ENCODE measurements at regions not wholly inside any gene's neighbourhood (a gene's known extent, or its start where the extent isn't known, plus 50 kb on each side); places are given as distances from the start of the nearest gene placed in this dataset.

DNA sequence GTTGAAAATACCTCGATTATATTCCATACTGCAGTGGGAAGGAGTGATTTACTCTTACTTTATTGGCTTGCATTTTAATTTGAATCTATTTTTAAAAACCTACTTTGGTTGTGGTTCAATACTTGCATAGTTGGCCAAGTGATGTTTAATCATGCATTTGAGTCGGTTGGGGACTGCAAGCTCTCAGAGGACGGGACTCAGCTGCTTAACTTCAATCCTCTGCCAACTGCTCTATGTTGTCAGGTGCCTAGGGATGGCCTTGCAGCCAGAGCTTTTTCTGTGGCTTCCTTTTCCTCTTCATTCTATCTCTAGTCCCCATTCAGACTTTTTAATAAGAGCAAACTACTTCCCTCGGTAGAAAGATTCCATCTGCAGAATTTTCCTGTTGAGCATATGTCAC lies 53.4 kb upstream of the KRR1 start:
- TF ChIP-seq ARNT (IDR thresholded peaks at IDR 0.05) (no peak), SP1 (IDR thresholded peaks at IDR 0.05) (no peak), PKNOX1 (IDR thresholded peaks at IDR 0.05) (no peak), SUZ12 (IDR thresholded peaks at IDR 0.05) (no peak), LEF1 (IDR thresholded peaks at IDR 0.05; ENCODE audit: borderline replicate concordance) (no peak), BHLHE40 (IDR thresholded peaks at IDR 0.05; ENCODE audit: borderline replicate concordance) (no peak), TARDBP (IDR thresholded peaks at IDR 0.05) (no peak), FOXA1 (IDR thresholded peaks at IDR 0.05) (no peak), NFRKB (IDR thresholded peaks at IDR 0.05) (no peak), ELF4 (IDR thresholded peaks at IDR 0.05) (no peak), FOXK2 (IDR thresholded peaks at IDR 0.05) (no peak), CTBP1 (IDR thresholded peaks at IDR 0.05; ENCODE audit: borderline replicate concordance) (no peak), HDGF (IDR thresholded peaks at IDR 0.05; ENCODE audit: borderline replicate concordance) (no peak), FOXM1 (IDR thresholded peaks at IDR 0.05; ENCODE audit: borderline replicate concordance) (no peak)
